ENCODE measurements at regions not wholly inside any gene's neighbourhood (a gene's known extent, or its start where the extent isn't known, plus 50 kb on each side); places are given as distances from the start of the nearest gene placed in this dataset.
"Not testable (repeated sequence)": the region's sequence is repeated elsewhere in the genome, so short reads cannot be mapped to it uniquely, and the experiment has no call there.

DNA sequence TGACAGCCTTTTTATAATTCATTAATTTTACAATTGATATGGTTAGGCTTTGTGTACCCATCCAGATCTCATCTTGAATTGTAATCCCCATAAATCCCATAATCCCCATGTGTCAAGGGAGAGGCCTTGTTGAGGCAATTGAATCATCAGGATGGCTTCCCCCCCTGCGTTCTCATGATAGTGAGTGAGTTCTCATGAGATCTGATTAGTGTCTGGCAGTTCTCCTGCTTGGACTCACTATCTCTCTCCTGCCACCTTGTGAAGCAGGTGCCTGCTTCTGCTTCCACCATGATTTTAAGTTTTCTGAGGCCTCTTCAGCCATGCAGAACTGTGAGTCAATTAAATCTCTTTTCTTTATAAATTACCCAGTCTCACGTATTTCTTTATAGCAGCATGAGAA, 165.7 kb upstream of the GNAI1 start:
- ATAC-seq (no peak), DNase-seq (no peak)
- intact Hi-C loops (cut with micrococcal nuclease), result no loop called here

DNA sequence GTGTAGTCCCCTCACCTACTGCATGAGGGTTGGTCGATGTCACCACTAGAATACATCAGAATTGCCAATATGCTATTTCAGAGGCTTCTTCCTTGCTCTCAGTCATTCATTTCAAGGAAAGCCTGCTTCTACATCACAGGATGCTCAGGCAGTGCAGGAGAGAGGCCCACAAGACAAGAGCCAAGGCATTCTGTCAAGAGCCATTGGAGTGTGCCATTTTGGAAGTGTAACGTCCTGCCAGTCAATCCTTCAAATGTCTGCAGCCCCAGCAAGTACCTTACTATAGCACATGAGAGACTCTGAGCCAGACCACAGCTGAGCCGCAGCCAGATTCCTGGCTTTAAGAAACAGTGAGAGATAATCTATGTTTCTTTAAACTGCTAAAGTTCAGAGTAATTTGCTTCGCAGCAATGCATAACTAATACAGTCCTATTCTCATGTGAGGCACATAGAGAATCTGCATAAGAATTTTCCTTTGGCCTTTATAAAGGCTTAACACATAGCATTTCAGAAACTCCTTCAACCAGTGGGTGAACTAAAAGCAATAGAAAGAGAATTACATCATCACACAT, 166.5 kb upstream of the GNAI1 start:
- no peak for DNase-seq
- no peak for ATAC-seq
- intact Hi-C loops (cut with micrococcal nuclease), result no loop called here

DNA sequence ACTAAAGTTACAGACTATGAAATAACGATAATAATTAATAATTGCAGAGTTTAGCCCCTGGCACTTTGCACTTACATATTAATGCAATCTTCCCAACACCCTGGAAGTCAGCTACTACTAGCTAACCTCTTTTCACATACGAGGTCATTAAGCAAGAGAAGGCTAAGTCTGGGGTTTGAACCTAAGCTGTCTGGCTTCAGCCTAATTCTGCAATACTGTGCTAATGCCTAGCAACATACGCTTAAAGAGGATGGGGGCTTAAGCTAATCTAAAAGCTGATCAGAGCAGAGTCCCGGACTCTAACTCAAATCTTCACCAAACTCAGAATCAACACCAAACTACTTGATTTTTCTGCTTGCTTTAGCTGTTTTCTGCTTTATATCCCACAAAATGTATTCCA, 168.7 kb upstream of the GNAI1 start:
- no peak for ATAC-seq
- DNase-seq, result no peak
- intact Hi-C loops (cut with micrococcal nuclease), result no loop called here

DNA sequence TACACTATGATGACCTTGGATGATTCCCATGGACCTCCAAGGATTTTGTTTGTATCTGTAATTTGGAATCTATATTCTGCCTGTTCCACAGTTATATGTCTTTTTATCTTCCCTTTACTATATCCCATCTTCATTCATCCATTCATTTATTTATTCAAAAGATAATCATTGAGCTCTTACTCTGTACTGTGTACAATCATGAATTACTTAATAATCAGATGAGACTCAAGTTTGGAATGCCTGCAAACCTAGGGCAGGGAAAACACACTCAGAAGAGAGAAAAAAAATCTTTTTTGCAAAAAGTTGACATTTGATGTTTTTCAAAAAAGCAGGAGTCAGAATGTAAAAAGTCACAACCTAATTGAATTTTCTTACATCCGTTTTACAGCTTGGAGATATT, 170.2 kb upstream of the GNAI1 start:
- no peak for DNase-seq
- no peak for ATAC-seq
- intact Hi-C loops (cut with micrococcal nuclease), result no loop called here

DNA sequence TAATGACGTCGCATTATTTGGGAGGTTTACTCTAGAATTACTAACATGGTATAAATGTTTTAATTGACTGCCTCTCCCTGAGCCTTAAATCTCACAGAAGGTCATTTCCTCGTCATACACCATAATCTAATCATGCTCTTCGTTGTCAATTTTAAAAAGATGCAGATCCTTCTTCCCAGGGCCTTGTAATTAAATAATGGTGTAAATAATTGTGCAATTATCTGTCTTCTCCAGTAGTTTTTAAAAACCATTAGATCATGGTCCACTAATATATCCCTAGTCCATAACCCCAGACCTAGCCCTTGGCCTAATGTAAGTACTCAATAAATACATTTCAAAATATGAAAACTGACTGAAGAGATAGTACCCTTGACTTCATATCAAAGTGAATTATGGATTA, 181.5 kb upstream of the GNAI1 start:
- intact Hi-C loops (cut with micrococcal nuclease), result no loop called here

DNA sequence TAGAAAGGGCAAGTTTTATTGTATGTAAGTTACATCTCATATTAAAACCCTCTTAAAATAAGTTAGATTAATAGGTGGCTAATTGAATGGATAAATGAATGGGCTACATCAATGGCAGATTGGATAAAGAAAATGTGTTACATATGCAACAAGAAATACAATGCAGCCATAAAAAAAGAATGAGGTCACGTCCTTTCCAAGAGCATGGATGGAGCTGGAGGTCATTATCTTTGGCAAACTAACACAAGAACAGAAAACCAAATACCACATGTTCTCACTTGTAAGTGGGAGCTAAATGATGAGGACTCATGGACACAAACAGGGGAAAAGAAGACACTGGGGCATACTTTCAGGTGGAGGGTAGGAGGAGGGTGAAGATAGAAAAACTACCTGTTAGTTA, 182.2 kb upstream of the GNAI1 start:
- intact Hi-C loops (cut with micrococcal nuclease), result no loop called here
- DNase-seq (no peak), ATAC-seq (no peak)

More for the DNA sequence above, 181.5 kb upstream of the GNAI1 start:
- DNase-seq (no peak), ATAC-seq (no peak)

DNA sequence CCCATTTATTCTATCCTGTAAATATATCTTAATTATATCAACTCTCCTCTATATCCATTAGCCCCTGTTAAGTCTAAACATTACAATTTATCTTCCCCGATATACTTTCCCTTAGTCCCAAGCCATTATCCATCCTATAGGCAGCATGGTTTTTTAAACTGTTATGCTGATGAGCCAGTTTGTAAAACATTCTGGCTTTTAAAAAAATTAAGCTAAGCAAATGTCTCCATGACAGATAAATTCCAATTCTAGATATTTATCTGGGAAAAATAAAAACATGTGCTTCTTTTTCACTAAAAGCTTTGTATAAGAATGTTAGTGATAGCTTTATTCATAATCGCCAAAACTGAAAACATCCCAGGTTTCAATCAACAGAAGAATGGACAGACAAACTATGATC, 183.2 kb upstream of the GNAI1 start:
- no peak for ATAC-seq
- DNase-seq, result no peak
- intact Hi-C loops (cut with micrococcal nuclease), result no loop called here

DNA sequence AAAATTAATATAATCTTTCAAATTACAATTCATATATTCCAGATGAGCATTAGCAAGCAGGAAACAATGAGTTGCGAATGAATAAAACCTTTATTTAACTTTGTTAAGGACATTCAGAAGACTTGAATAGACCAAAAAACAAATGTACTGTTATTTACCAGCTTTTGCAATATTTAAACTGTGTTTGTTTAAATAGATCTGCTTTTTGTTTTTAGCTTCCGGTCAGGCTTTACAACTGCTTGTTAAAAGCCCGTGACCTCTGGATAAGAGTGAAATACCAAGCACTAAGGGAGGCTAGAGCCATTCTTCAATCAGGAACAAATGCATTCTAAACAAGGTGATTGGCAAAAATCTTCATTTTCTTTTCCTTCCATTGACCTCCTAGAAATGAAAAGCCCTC, 184.9 kb upstream of the GNAI1 start:
- intact Hi-C loops (cut with micrococcal nuclease), result no loop called here
- DNase-seq, result no peak
- no peak for ATAC-seq

DNA sequence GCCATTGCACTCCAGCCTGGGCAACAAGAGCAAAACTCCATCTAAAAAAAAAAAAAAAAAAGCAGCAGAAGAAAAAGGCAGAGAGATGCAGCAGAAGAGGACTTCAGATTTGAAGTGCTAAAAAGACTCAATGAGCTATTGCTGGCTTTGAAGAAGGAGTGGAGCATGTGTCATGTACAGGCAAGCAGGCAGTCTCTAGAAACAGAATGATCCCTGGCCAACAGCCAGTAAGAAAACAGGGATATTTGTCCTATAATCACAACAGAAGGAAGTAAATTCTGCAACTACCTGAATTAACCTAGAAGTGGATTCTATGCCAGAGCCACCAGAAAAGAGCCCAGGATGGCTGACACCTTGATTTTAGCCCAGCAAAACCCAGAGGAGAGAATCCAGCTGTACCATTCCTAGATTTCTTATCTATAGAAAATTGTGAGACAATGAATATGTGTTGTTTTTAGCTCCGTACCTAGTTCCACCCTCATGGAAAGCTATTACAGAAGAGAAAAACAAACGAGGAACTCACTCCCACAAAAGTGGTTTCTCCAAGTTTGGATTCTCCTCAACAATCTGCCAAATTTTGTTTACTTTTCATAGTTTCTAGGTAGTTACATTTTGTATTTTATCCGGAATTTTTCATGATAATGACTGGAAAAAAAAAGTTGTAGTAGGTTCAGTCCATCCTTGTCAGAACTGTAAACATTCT, 198.2 kb upstream of the GNAI1 start:
- ATAC-seq (no peak), DNase-seq (no peak)
- intact Hi-C loops (cut with micrococcal nuclease), result no loop called here

DNA sequence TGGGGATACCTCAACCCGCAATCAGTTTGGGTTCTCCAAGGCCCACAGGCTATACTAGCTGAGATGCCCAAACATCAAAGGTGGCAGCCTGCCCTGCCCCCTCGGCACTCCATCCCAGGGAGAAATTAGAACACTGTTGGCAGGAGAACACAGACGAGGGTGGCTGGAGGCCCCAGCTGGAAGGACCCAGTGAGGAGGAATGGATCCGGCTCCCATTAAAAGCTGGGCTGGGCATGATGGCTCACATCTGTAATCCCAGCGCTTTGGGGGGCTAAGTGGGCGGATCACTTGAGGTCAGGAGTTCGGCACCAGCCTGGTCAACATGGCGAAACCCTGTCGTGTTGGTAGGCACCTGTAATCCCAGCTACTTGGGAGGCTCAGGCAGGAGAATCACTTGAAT, 199.9 kb upstream of the GNAI1 start:
- intact Hi-C loops (cut with micrococcal nuclease), result no loop called here
- ATAC-seq, result no peak
- no peak for DNase-seq

DNA sequence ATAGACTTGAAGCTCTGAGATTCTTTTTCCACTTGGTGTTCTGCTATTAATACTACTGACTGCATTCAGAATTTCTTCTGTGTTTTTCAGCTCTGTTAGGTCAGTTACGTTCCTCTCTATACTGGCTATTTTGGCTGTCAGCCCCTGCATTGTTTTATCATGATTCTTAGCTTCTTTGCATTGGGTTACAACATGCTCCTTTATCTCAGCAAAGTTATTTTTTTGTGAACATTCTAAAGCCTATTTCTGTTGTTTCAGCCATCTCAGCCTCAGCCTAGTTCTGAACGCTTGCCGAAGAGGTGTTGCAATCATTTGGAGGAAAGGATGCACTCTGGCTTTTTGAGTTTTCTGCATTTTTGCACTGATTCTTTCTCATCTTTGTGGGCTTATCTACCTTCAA, 201.5 kb upstream of the GNAI1 start:
- DNase-seq (no peak), ATAC-seq (no peak)
- intact Hi-C loops (cut with micrococcal nuclease), result no loop called here

DNA sequence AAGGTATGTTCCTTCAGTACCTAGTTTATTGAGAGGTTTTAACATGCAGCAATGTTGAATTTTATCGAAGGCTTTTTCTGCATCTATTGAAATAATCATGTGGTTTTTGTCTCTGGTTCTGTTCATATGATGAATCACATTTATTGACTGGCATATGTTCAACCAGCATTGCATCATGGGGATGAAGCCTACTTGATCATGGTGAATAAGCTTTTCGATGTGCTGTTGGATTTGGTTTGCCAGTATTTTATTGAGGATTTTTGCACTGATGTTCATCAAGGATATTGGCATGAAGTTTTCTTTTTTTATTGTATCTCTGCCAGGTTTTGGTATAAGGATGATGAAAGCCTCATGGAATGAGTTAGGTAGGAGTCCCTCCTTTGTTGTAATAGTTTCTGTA, 204.0 kb upstream of the GNAI1 start:
- no peak for ATAC-seq
- intact Hi-C loops (cut with micrococcal nuclease), result no loop called here
- no peak for DNase-seq

DNA sequence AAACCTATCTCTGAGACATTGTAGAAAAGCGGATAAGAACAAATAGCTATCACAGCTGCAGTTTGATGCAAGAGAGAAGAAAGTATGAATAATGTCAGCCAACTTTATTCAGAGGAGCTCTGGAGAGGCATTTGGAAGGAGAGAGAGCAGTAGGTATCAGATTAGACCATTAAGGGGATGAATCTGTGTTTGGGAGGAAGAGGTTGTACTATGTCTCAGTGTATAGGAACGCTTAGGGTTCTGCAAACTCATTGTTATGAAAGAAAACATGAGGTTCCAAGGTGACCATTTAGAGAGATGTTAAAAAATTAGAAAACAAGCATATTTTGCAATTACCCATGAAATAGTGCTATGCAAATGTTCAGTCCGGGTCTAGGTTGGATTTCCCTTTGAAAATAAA, 207.5 kb upstream of the GNAI1 start:
- ATAC-seq, result no peak
- intact Hi-C loops (cut with micrococcal nuclease), result no loop called here

DNA sequence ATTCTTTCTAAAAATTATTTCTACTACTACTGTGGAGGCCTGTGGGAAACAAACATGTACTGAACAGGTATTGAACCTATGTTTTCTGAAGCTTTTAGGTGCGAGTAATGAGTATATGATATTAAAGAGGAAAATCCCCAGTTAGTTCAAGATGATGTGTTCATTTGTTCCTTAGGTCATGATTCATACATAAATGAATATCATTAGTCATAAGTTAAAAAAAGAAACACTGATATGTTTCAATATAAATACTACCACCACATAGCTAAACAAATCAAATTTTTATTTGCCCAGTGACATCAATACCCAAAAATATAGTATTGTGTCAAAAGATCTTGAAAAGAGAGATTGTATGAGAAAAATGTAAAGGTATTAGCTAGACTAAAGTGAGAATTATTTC, 210.7 kb upstream of the GNAI1 start:
- ATAC-seq (no peak), DNase-seq (no peak)
- intact Hi-C loops (cut with micrococcal nuclease), result no loop called here

More for the DNA sequence above, 207.5 kb upstream of the GNAI1 start:
- DNase-seq, result no peak

DNA sequence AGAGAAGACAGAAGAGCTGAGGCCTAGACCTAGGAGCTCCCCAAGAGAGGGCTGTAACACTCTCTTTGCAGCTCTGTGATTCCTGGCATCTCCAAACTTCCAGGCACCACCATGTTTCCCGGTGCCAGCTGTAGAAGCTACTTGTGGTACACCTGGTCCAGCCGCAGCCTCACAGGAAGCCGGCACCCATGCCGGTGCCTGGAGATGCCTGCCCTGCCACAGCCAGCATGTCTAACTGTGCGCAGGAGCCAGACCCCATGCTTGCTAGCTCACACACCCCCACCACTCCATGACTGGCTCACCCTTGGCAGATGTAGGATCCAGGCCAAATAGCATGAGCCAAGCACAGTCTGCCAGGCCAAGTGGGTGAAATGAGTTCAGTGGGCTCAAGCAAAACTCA, 211.7 kb upstream of the GNAI1 start:
- no peak for ATAC-seq
- no peak for DNase-seq

DNA sequence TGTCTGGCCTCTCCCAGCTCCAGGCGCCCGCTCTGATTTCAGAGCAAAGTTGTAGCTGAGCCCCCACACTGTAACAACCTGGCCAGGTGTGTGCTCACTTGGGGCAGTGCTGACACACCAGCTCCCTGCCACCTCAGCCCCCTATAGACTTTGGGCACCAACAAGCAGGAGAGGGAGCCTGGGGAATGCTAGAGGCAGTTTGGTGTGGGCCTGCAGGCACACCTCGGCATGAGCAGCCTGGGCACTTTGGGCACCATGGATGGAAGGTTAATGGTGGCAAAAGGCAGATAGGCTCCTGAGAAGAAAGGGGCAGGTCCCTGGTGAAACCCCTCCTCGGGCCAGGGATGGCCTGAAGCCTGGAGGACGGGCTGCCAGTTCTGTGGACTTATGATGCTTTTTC, 212.7 kb upstream of the GNAI1 start:
- intact Hi-C loops (cut with micrococcal nuclease), result no loop called here
- DNase-seq (no peak), ATAC-seq (no peak)

More for the DNA sequence above, 211.7 kb upstream of the GNAI1 start:
- intact Hi-C loops (cut with micrococcal nuclease), result no loop called here

DNA sequence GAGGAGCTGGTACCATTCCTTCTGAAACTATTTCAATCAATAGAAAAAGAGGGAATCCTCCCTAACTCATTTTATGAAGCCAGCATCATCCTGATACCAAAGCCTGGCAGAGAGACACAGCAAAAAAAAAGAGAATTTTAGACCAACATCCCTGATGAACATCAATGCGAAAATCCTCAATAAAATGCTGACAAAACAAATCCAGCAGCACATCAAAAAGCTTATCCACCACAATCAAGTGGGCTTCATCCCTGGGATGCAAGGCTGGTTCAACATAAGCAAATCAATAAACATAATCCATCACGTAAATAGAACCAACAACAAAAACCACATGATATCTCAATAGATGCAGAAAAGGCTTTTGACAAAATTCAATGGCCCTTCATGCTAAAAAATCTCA, 216.0 kb upstream of the GNAI1 start:
- ATAC-seq; intact Hi-C loops (cut with micrococcal nuclease); DNase-seq: not testable (repeated sequence)

DNA sequence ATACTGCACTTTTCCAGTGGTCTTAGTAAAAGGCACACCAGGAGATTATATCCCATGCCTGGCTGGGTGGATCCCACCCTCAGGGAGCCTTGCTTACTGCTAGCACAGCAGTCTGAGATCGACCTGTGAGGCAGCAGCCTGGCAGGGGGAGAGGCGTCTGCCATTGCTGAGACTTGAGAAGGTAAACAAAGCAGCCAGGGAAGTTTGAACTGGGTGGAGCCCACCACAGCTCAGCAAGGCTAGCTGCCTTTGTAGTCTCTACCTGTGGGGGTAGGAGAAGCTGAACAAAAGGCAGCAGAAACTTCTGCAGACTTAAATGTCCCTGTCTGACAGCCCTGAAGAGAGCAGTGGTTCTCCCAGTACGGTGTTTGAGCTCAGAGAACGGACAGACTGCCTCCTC, 219.3 kb upstream of the GNAI1 start:
- ATAC-seq; DNase-seq; intact Hi-C loops (cut with micrococcal nuclease): not testable (repeated sequence)

DNA sequence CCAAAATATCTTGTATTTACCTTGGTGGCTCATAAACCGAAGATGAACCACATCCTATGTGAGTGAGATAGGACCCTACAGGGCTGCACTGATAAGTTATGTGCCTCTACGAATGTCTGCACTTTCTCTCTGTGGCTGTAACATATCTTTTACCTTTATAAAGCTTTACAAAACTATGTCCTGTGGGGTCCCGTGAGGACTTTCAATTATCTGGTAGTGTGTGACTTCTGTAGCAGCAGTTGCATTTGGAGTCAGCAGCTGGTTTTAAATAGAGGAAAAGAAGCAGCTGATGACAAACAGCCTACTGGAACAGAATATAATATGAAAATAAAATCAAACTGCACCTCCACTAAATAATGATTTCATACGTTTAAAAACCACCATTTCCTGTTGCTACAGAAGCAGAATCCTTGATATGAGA, 222.4 kb upstream of the GNAI1 start:
- DNase-seq (no peak), ATAC-seq (no peak)
- intact Hi-C loops (cut with micrococcal nuclease), result no loop called here

DNA sequence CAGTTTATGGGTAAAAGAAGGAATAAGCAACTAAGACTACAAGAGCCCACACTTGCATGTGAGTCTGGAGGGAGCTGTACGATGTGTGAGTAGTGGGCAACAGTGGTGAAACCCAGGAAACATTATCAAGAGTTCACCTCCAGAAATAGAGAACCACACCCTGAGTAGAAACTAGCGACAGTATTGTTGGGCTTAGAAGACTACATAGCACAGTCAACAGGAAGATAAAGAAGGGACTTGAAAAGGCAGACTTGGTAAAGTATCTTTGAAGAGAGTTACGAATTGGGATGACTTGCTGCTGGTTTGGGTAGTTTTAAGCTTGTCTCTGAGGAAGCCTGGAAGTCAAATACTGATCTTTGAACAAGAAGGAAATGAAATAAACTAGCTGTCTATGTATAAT, 223.2 kb upstream of the GNAI1 start:
- intact Hi-C loops (cut with micrococcal nuclease), result no loop called here
- no peak for DNase-seq
- ATAC-seq, result no peak

DNA sequence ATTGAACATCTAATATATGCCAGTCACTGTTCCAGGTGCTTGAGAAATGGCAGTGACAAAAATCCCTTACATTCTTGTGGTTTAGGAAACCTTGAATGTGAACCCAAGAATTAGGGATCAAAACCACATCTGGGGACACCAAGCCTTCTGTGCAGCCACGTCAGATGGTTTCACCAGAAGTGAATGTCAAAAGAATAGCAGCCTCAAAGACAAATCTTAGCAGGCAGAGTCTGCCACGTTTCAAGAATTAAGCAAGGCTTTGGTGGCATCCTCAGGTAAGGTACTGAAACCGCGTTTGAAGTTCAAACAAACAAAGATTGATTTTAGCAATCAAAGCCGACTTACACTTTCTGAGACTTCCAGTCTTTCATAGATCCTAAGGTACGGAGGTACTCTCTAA, 225.5 kb upstream of the GNAI1 start:
- intact Hi-C loops (cut with micrococcal nuclease), result no loop called here
- no peak for ATAC-seq
- no peak for DNase-seq
